H9 (cell line): ENCODE measurements at regions not wholly inside any gene's neighbourhood (a gene's known extent, or its start where the extent isn't known, plus 50 kb on each side); places are given as distances from the start of the nearest gene placed in this dataset.

Experiments
- DNase-seq: peaks from one replicate; pipeline ENCODE4 v3.0.0-alpha.2; 2017
- H2AFZ ChIP-seq: one replicate; pipeline ENCODE4 v1.6.1; 2013; ENCODE audit warnings: mild to moderate bottlenecking, low read length, control low read depth, moderate library complexity
- H2AK5ac ChIP-seq: 2 replicates; pipeline ENCODE4 v1.6.1; 2013; ENCODE audit warnings: low read length, control low read depth, mixed read lengths; ENCODE audit not compliant: insufficient read length
- H2BK120ac ChIP-seq: one replicate; pipeline ENCODE4 v1.6.1; 2013; ENCODE audit warnings: low read depth, mild to moderate bottlenecking, low read length, control low read depth, inconsistent platforms; ENCODE audit not compliant: poor library complexity, severe bottlenecking
- H2BK12ac ChIP-seq: 2 replicates; pipeline ENCODE4 v1.6.1; 2013; ENCODE audit warnings: low read length, control low read depth, mixed read lengths, low read depth; ENCODE audit not compliant: insufficient read length
- H2BK15ac ChIP-seq: 2 replicates; pipeline ENCODE4 v1.6.1; 2013; ENCODE audit warnings: low read depth, low read length, control low read depth
- H2BK20ac ChIP-seq: one replicate; pipeline ENCODE4 v1.6.1; 2013; ENCODE audit warnings: low read depth, mild to moderate bottlenecking, low read length, control low read depth, inconsistent platforms; ENCODE audit not compliant: poor library complexity, severe bottlenecking
- H2BK5ac ChIP-seq: 2 replicates; pipeline ENCODE4 v1.6.1; 2013; ENCODE audit warnings: low read length, control low read depth, mixed read lengths; ENCODE audit not compliant: insufficient read length
- H3K14ac ChIP-seq: 2 replicates; pipeline ENCODE4 v1.6.1; 2013; ENCODE audit warnings: low read length, control low read depth; ENCODE audit not compliant: insufficient read depth
- H3K18ac ChIP-seq: 2 replicates; pipeline ENCODE4 v1.6.1; 2013; ENCODE audit warnings: low read depth, mild to moderate bottlenecking, mixed read lengths, low read length, control low read depth; ENCODE audit not compliant: insufficient read length
- H3K23ac ChIP-seq: 2 replicates; pipeline ENCODE4 v1.6.1; 2013; ENCODE audit warnings: low read length, control low read depth, mixed read lengths, low read depth; ENCODE audit not compliant: insufficient read length
- H3K23me2 ChIP-seq: 2 replicates; pipeline ENCODE4 v1.6.1; 2013; ENCODE audit warnings: low read depth, mild to moderate bottlenecking, mixed read lengths, low read length, control low read depth; ENCODE audit not compliant: insufficient read length, poor library complexity, severe bottlenecking
- H3K27ac ChIP-seq: 2 replicates; pipeline ENCODE4 v1.5.1; 2013; ENCODE audit warnings: low read length, control low read depth, mixed read lengths, low read depth; ENCODE audit not compliant: insufficient read length
- H3K27me3 ChIP-seq: 2 replicates; pipeline ENCODE4 v1.6.1; 2013; ENCODE audit warnings: low read length, control low read depth, inconsistent platforms; ENCODE audit not compliant: insufficient read depth
- H3K4ac ChIP-seq: 2 replicates; pipeline ENCODE4 v1.6.1; 2013; ENCODE audit warnings: low read depth, mild to moderate bottlenecking, control low read depth, inconsistent platforms, low read length, moderate library complexity
- H3K4me1 ChIP-seq: 2 replicates; pipeline ENCODE4 v1.6.1; 2013; ENCODE audit warnings: low read length, control low read depth, inconsistent platforms; ENCODE audit not compliant: insufficient read depth
- H3K4me2 ChIP-seq: 2 replicates; pipeline ENCODE4 v1.6.1; 2013; ENCODE audit warnings: low read length, control low read depth, mixed read lengths; ENCODE audit not compliant: insufficient read length, insufficient read depth
- H3K56ac ChIP-seq: 2 replicates; pipeline ENCODE4 v1.6.1; 2013; ENCODE audit warnings: low read depth, mild to moderate bottlenecking, mixed read lengths, low read length, control low read depth; ENCODE audit not compliant: insufficient read length
- H3K79me1 ChIP-seq: 2 replicates; pipeline ENCODE4 v1.6.1; 2013; ENCODE audit warnings: low read depth, mild to moderate bottlenecking, moderate library complexity, low read length, control low read depth, inconsistent platforms; ENCODE audit not compliant: insufficient read depth, poor library complexity, severe bottlenecking
- H3K79me2 ChIP-seq: 2 replicates; pipeline ENCODE4 v1.6.1; 2013; ENCODE audit warnings: low read length, control low read depth, inconsistent platforms; ENCODE audit not compliant: insufficient read depth
- H3K9ac ChIP-seq: 2 replicates; pipeline ENCODE4 v1.6.1; 2013; ENCODE audit warnings: low read length, control low read depth, mixed read lengths; ENCODE audit not compliant: insufficient read length; ENCODE audit errors: extremely low read depth
- H3K9me3 ChIP-seq: one replicate; pipeline ENCODE4 v1.6.1; 2013; ENCODE audit warnings: low read depth, low read length, inconsistent platforms; ENCODE audit not compliant: control insufficient read depth
- H3T11ph ChIP-seq: one replicate; pipeline ENCODE4 v1.6.1; 2013; ENCODE audit warnings: mild to moderate bottlenecking, low read length, control low read depth, inconsistent platforms
- H4K20me1 ChIP-seq: one replicate; pipeline ENCODE4 v1.6.1; 2013; ENCODE audit not compliant: control insufficient read depth, insufficient read length, insufficient read depth
- H4K5ac ChIP-seq: 2 replicates; pipeline ENCODE4 v1.6.1; 2013; ENCODE audit warnings: low read depth, mild to moderate bottlenecking, mixed read lengths, low read length, control low read depth; ENCODE audit not compliant: insufficient read length
- H4K8ac ChIP-seq: replicated peaks from 2 replicates; pipeline ENCODE4 v1.6.1; 2013; ENCODE audit warnings: low read length, control low read depth, mixed read lengths, low read depth; ENCODE audit not compliant: insufficient read length
- H4K91ac ChIP-seq: 2 replicates; pipeline ENCODE4 v1.6.1; 2013; ENCODE audit warnings: low read depth, mild to moderate bottlenecking, moderate library complexity, mixed read lengths, low read length, control low read depth; ENCODE audit not compliant: insufficient read length
- H3K27ac Mint-ChIP-seq, 3 experiments: 2 replicates in 2 of 3; 3 replicates in 1 of 3; pipeline ENCODE4 v1.8.0; 2020 to 2021; ENCODE audit warnings: mixed read lengths in 3 of 3, mild to moderate bottlenecking in 1 of 3, moderate library complexity in 1 of 3
- H3K27me3 Mint-ChIP-seq: 2 replicates; pipeline ENCODE4 v1.8.0; 2021; ENCODE audit warnings: low read depth, mild to moderate bottlenecking, moderate library complexity, mixed read lengths
- H3K36me3 Mint-ChIP-seq, 3 experiments: 2 replicates in 2 of 3; 3 replicates in 1 of 3; pipeline ENCODE4 v1.8.0; 2020 to 2021; ENCODE audit warnings: low read depth in 3 of 3, mixed read lengths in 3 of 3; ENCODE audit not compliant: insufficient read depth in 1 of 3
- H3K4me1 Mint-ChIP-seq, 2 experiments: 2 replicates each; pipeline ENCODE4 v1.8.0; 2020; ENCODE audit warnings: mixed read lengths in 2 of 2
- H3K4me3 Mint-ChIP-seq, 2 experiments: 2 replicates in 1 of 2; 3 replicates in 1 of 2; pipeline ENCODE4 v1.8.0; 2020 to 2021; ENCODE audit warnings: mild to moderate bottlenecking in 2 of 2, mixed read lengths in 2 of 2, moderate library complexity in 1 of 2
- H3K9me3 Mint-ChIP-seq, 2 experiments: 2 replicates in 1 of 2; 3 replicates in 1 of 2; pipeline ENCODE4 v1.8.0; 2020; ENCODE audit warnings: mild to moderate bottlenecking in 2 of 2, mixed read lengths in 2 of 2, moderate library complexity in 1 of 2
- TF ChIP-seq, protein P1 (sequence below): fragments of 200-600 bp; sonication (generic); conservative IDR thresholded peaks from 3 replicates; pipeline ENCODE4 v1.8.0; 2021; ENCODE audit warnings: antibody characterized with exemption, mild to moderate bottlenecking

DNA sequence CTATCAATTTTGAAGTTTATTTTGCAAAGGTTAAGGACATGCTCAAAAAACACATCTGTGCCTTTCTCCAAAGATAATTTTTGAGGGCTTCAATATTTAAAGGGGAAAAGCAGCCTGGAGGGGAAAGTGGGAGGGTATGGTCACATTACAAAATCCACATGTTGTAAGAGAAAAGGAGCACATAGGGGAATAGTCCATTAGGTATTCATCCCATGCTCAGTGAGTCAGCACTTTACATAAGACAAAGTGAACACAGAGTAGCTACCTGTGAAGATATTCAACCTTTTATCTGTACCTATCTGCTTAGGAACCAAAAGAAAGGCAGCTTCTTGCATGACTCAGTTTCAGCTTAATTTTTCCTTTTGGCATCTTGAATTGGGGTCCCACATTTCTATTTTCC, 932.0 kb downstream of the SLITRK6 start:
- Histone ChIP-seq H3K14ac (no peak overlapping the region), H2AK5ac (no peak overlapping the region), H3K4me1 (no peaks in the 10 kb centered on the region; the same call in 1 of the 2 replicates), H3K23ac (no peak overlapping the region), H3K4ac (no peak overlapping the region), H3T11ph (no peak overlapping the region), H2BK15ac (no peak overlapping the region), H2AFZ (peak overlapping the region; percentile 59), H3K79me1 (no peaks in the 10 kb centered on the region), H2BK120ac (no peak overlapping the region), H2BK20ac (peak overlapping the region; percentile 60), H3K79me2 (no peaks in the 10 kb centered on the region), H4K20me1 (no peaks in the 10 kb centered on the region), H4K91ac (no peak overlapping the region), H3K18ac (no peak overlapping the region), H3K23me2 (no peaks in the 10 kb centered on the region), H4K8ac (no peak overlapping the region), H3K27me3 (no peaks in the 10 kb centered on the region), H3K56ac (no peak overlapping the region), H3K4me2 (no peak overlapping the region), H2BK5ac (no peak overlapping the region), H2BK12ac (no peak overlapping the region), H3K9me3 (no peaks in the 10 kb centered on the region), H4K5ac (no peak overlapping the region), H3K9ac (no peak overlapping the region), H3K27ac (no peak overlapping the region)
- Mint-ChIP-seq H3K4me1 (peaks cover 16 to 18% of the 10 kb centered on the region in 2 experiments), H3K27me3 (no peaks in the 10 kb centered on the region), H3K27ac (peak overlapping the region; percentile 53 to 95 (median 81); a peak in 5 of 7 replicates), H3K4me3 (no peak overlapping the region), H3K36me3 (no peaks in the 10 kb centered on the region), H3K9me3 (no peaks in the 10 kb centered on the region; a peak in 2 of 5 replicates)
- no peak for DNase-seq
- TF ChIP-seq, protein P1, sequence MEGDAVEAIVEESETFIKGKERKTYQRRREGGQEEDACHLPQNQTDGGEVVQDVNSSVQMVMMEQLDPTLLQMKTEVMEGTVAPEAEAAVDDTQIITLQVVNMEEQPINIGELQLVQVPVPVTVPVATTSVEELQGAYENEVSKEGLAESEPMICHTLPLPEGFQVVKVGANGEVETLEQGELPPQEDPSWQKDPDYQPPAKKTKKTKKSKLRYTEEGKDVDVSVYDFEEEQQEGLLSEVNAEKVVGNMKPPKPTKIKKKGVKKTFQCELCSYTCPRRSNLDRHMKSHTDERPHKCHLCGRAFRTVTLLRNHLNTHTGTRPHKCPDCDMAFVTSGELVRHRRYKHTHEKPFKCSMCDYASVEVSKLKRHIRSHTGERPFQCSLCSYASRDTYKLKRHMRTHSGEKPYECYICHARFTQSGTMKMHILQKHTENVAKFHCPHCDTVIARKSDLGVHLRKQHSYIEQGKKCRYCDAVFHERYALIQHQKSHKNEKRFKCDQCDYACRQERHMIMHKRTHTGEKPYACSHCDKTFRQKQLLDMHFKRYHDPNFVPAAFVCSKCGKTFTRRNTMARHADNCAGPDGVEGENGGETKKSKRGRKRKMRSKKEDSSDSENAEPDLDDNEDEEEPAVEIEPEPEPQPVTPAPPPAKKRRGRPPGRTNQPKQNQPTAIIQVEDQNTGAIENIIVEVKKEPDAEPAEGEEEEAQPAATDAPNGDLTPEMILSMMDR: no peak
